Peyer's patch (tissue), 4 donors: ENCODE measurements at regions not wholly inside any gene's neighbourhood (a gene's known extent, or its start where the extent isn't known, plus 50 kb on each side); places are given as distances from the start of the nearest gene placed in this dataset.

Experiments used
- DNase-seq, 3 donors: peaks; one replicate each; pipeline ENCODE4 v3.0.0-alpha.2; 2017 to 2019
- H3K27ac ChIP-seq, 4 donors: fragments of 200-600 bp; sonication (generic); one replicate each; pipeline ENCODE4 v1.5.1; 2016 to 2019
- H3K27me3 ChIP-seq, 2 donors: fragments of 200-600 bp; sonication (generic); one replicate each; pipeline ENCODE4 v1.5.1; 2019
- H3K36me3 ChIP-seq, 3 donors: fragments of 200-600 bp; sonication (generic); one replicate each; pipeline ENCODE4 v1.5.1; 2016 to 2019
- H3K4me1 ChIP-seq, 4 donors: fragments of 200-600 bp; sonication (generic); one replicate each; pipeline ENCODE4 v1.5.1; 2016 to 2019
- H3K4me3 ChIP-seq, 4 donors: fragments of 200-600 bp; sonication (generic); 1 replicate in 3 of 4; 2 replicates in 1 of 4; pipeline ENCODE4 v1.5.1; 2016 to 2019; ENCODE audit warnings: mild to moderate bottlenecking in 1 of 4
- H3K9me3 ChIP-seq, 4 donors: fragments of 200-600 bp; sonication (generic); one replicate each; pipeline ENCODE4 v1.5.1; 2016 to 2019; ENCODE audit warnings: mild to moderate bottlenecking in 1 of 4
- POLR2A ChIP-seq, 2 donors: fragments of 450-650 bp; IDR thresholded peaks; one replicate each; pipeline ENCODE4 v1.5.1; 2017; ENCODE audit warnings: antibody characterized with exemption in 2 of 2, mild to moderate bottlenecking in 2 of 2, moderate library complexity in 2 of 2
- TF ChIP-seq, protein P1 (sequence below), 6 experiments: fragments of 450-650 bp in 4 of 6; fragments of 200-600 bp in 2 of 6; sonication (generic) in 1 of 6; IDR thresholded peaks; one replicate each; pipeline ENCODE4 v1.5.1; 2017 to 2019; ENCODE audit warnings: antibody characterized with exemption in 6 of 6, mild to moderate bottlenecking in 3 of 6, moderate library complexity in 1 of 6

DNA sequence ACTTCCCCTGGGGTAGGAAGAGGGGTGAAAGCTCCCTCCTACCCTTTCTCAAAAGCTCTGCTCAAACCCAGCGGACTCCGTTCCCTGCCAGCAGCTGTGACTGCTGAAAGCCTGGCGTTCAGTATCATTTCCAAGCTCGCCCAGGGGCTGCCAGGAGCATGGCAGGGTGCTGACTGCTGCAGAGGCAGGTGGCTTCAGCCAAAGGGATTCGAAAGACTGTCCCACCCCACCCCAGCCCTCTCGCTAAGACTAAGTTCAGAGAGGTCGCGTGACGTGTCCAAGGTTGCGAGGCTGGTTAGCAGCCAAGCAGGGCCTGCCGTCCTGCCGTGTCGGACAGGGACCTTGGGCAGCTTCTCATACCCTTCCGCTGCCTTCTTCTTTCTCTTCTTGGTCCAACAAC lies 72.3 kb upstream of the RAB12 start:
- TF ChIP-seq, protein P1, sequence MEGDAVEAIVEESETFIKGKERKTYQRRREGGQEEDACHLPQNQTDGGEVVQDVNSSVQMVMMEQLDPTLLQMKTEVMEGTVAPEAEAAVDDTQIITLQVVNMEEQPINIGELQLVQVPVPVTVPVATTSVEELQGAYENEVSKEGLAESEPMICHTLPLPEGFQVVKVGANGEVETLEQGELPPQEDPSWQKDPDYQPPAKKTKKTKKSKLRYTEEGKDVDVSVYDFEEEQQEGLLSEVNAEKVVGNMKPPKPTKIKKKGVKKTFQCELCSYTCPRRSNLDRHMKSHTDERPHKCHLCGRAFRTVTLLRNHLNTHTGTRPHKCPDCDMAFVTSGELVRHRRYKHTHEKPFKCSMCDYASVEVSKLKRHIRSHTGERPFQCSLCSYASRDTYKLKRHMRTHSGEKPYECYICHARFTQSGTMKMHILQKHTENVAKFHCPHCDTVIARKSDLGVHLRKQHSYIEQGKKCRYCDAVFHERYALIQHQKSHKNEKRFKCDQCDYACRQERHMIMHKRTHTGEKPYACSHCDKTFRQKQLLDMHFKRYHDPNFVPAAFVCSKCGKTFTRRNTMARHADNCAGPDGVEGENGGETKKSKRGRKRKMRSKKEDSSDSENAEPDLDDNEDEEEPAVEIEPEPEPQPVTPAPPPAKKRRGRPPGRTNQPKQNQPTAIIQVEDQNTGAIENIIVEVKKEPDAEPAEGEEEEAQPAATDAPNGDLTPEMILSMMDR (IDR thresholded peaks at IDR 0.05): no peak
- no peak for TF ChIP-seq POLR2A (IDR thresholded peaks at IDR 0.05)
- no peaks in the 10 kb centered on the region for H3K27me3 ChIP-seq
- H3K4me3 ChIP-seq: no peak overlapping the region
- no peak overlapping the region for H3K27ac ChIP-seq
- no peaks in the 10 kb centered on the region for H3K36me3 ChIP-seq
- H3K9me3 ChIP-seq: peaks cover 0 to 4% (median 0%) of the 10 kb centered on the region in 4 donors
- no peaks in the 10 kb centered on the region for H3K4me1 ChIP-seq
- no peak for DNase-seq

DNA sequence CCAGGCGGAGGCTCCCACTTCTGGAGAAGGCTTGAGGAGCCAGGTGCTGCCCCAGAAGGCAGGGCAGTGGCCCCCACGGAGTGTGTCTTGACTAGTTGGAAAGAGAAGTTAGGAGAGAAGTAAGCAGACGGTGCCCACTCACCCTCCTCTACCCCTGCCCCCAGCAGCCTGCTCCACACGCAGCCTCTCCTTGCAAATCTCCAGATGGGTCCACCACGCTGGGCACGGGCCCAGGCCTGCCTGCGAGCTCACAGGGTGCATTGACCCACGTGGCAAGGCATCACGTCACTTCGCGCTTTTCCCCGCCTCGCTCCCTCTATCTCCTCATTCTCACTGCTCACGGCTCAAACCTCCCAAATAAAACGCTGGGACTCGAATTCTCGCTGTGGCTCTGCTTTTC lies 71.8 kb upstream of the RAB12 start:
- H3K27ac ChIP-seq: no peak overlapping the region
- H3K27me3 ChIP-seq: no peaks in the 10 kb centered on the region
- TF ChIP-seq, protein P1 (IDR thresholded peaks at IDR 0.05): no peak
- no peak for TF ChIP-seq POLR2A (IDR thresholded peaks at IDR 0.05)
- H3K9me3 ChIP-seq: no peaks in the 10 kb centered on the region
- no peak for DNase-seq
- H3K4me1 ChIP-seq: no peaks in the 10 kb centered on the region
- no peaks in the 10 kb centered on the region for H3K36me3 ChIP-seq
- no peak overlapping the region for H3K4me3 ChIP-seq

DNA sequence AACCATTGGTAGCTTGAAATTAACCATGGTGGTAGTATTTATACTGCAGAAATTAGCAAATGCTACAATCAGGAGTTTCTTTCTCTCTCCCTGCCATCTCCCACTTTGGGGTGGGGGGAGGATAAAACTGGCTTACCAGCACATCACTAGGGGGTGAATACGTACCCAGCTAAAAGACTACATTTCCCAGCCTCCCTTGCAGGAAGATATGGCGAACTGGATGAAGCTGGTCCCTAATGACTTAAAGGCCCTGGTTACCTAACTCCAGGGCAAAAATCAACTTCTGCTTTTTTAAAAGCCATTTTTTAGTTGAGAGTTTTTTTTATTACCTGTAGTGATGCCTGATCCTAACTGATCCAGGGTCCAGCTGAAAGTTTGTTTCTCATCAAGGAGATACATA lies 70.3 kb upstream of the RAB12 start:
- Histone ChIP-seq H3K9me3 (no peaks in the 10 kb centered on the region), H3K27me3 (no peaks in the 10 kb centered on the region), H3K27ac (no peak overlapping the region), H3K4me1 (no peaks in the 10 kb centered on the region), H3K4me3 (no peak overlapping the region), H3K36me3 (no peaks in the 10 kb centered on the region)
- no peak for DNase-seq
- TF ChIP-seq POLR2A (IDR thresholded peaks at IDR 0.05): no peak
- TF ChIP-seq, protein P1 (IDR thresholded peaks at IDR 0.05): no peak

DNA sequence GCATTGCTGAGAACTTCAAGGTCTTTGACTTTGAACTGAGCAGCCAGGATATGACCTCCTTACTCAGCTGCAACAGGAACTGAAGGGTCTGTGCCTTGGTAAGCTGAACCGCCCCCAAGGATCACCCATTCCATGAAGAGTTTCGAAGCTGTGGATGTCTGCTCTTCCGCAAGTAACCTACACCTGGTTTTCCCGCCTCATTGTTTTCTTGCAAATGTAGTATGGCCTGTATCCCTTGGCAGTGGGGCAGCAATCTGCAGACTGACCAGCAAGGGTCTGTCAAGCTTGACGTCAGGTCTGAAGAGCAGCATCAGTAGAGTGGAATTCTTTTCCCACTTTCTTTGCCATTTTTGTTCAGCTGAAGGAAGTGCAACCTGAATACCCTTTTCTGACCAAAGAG lies 62.6 kb upstream of the RAB12 start:
- H3K9me3 ChIP-seq: no peaks in the 10 kb centered on the region
- no peaks in the 10 kb centered on the region for H3K4me1 ChIP-seq
- no peak for DNase-seq
- H3K27ac ChIP-seq: no peak overlapping the region
- no peaks in the 10 kb centered on the region for H3K27me3 ChIP-seq
- H3K36me3 ChIP-seq: no peaks in the 10 kb centered on the region
- TF ChIP-seq, protein P1 (IDR thresholded peaks at IDR 0.05): no peak
- TF ChIP-seq POLR2A (IDR thresholded peaks at IDR 0.05): no peak
- H3K4me3 ChIP-seq: no peak overlapping the region

DNA sequence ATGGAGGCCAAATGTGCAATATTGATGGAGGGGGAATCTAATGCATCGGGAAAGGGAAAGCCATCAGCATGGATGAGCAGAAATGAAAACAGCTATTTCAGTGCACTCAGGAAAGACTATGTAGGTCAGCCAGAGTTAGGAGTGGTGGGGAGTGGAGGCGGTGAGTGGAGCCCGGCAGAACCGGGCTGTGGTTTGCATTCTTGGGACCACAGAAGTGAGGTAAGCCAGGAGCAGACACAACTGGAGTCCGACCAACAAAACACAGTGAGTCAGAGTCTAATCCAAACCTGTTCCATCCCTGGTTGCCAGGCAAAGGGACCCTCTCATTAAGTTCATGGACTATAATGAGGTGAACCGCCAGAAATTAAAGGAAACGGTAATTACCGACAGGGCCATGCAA lies 61.1 kb upstream of the RAB12 start:
- H3K36me3 ChIP-seq: no peaks in the 10 kb centered on the region
- H3K27me3 ChIP-seq: no peaks in the 10 kb centered on the region
- TF ChIP-seq, protein P1 (IDR thresholded peaks at IDR 0.05): no peak
- TF ChIP-seq POLR2A (IDR thresholded peaks at IDR 0.05): no peak
- H3K9me3 ChIP-seq: no peaks in the 10 kb centered on the region
- DNase-seq: no peak
- no peak overlapping the region for H3K27ac ChIP-seq
- H3K4me1 ChIP-seq: no peaks in the 10 kb centered on the region
- H3K4me3 ChIP-seq: no peak overlapping the region

DNA sequence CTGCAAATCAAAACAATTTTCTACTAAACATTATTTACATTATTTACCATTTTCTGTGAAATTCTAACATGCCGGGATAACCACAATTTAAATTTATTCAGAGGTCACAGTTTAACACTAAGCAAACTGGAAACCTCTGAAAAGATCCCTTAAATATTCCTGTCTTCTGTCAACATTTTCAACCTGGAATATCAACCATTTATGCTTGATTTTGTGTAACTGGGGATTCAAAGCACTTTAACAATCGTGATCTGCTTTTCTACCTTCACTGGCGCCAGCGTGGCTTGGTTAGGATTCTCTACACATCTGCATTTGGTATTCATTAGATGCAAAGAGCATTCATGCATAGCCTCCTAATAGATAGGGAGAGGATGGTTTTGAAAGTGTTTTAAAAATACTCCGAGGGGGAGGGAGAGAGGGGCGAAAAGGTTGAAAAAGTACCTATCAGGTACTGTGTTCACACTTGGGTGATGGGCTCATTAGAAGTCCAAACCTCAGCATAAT lies 59.9 kb upstream of the RAB12 start:
- Histone ChIP-seq H3K36me3 (no peaks in the 10 kb centered on the region), H3K4me1 (no peaks in the 10 kb centered on the region), H3K9me3 (no peaks in the 10 kb centered on the region), H3K27me3 (no peaks in the 10 kb centered on the region), H3K4me3 (no peak overlapping the region), H3K27ac (no peak overlapping the region)
- DNase-seq: no peak
- TF ChIP-seq, protein P1 (IDR thresholded peaks at IDR 0.05): no peak
- TF ChIP-seq POLR2A (IDR thresholded peaks at IDR 0.05): no peak
